Endothelial cell (in vitro differentiated cells): ENCODE measurements at regions not wholly inside any gene's neighbourhood (a gene's known extent, or its start where the extent isn't known, plus 50 kb on each side); places are given as distances from the start of the nearest gene placed in this dataset.

Source experiments
- DNase-seq: peaks from one replicate; pipeline ENCODE4 v3.0.0; 2021; ENCODE audit warnings: low spot score
- H3K27ac Mint-ChIP-seq: one replicate; pipeline ENCODE4 v1.8.0; 2021; ENCODE audit warnings: mixed read lengths, inconsistent platforms; ENCODE audit not compliant: unreplicated experiment
- H3K27me3 Mint-ChIP-seq: one replicate; pipeline ENCODE4 v1.8.0; 2021; ENCODE audit warnings: mild to moderate bottlenecking, moderate library complexity, mixed read lengths, inconsistent platforms; ENCODE audit not compliant: unreplicated experiment
- H3K36me3 Mint-ChIP-seq: one replicate; pipeline ENCODE4 v1.8.0; 2021; ENCODE audit warnings: mild to moderate bottlenecking, low read depth, mixed read lengths, inconsistent platforms; ENCODE audit not compliant: unreplicated experiment
- H3K4me1 Mint-ChIP-seq: one replicate; pipeline ENCODE4 v1.8.0; 2021; ENCODE audit warnings: mild to moderate bottlenecking, mixed read lengths, inconsistent platforms; ENCODE audit not compliant: unreplicated experiment
- H3K4me3 Mint-ChIP-seq: one replicate; pipeline ENCODE4 v1.8.0; 2021; ENCODE audit warnings: mild to moderate bottlenecking, mixed read lengths, inconsistent platforms; ENCODE audit not compliant: unreplicated experiment
- H3K9me3 Mint-ChIP-seq: one replicate; pipeline ENCODE4 v1.8.0; 2021; ENCODE audit warnings: mixed read lengths, inconsistent platforms; ENCODE audit not compliant: unreplicated experiment
- TF ChIP-seq, protein P1 (sequence below): fragments of 200-600 bp; sonication (generic); IDR thresholded peaks from one replicate; pipeline ENCODE4 v1.5.0; 2021; ENCODE audit warnings: antibody characterized with exemption; ENCODE audit not compliant: unreplicated experiment

- Mint-ChIP-seq H3K36me3 (no peaks in the 10 kb centered on the region), H3K27me3 (no peaks in the 10 kb centered on the region), H3K4me1 (peaks cover 4% of the 10 kb centered on the region), H3K27ac (no peak overlapping the region), H3K9me3 (peaks cover 1% of the 10 kb centered on the region), H3K4me3 (no peak overlapping the region)
- DNase-seq: no peak
- TF ChIP-seq, protein P1, sequence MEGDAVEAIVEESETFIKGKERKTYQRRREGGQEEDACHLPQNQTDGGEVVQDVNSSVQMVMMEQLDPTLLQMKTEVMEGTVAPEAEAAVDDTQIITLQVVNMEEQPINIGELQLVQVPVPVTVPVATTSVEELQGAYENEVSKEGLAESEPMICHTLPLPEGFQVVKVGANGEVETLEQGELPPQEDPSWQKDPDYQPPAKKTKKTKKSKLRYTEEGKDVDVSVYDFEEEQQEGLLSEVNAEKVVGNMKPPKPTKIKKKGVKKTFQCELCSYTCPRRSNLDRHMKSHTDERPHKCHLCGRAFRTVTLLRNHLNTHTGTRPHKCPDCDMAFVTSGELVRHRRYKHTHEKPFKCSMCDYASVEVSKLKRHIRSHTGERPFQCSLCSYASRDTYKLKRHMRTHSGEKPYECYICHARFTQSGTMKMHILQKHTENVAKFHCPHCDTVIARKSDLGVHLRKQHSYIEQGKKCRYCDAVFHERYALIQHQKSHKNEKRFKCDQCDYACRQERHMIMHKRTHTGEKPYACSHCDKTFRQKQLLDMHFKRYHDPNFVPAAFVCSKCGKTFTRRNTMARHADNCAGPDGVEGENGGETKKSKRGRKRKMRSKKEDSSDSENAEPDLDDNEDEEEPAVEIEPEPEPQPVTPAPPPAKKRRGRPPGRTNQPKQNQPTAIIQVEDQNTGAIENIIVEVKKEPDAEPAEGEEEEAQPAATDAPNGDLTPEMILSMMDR: no peak
These were observed 277.0 kb downstream of the CDH2 start for GRCh38 chr18:27899893-27900292.

- TF ChIP-seq, protein P1: no peak
- Mint-ChIP-seq H3K4me3 (no peak overlapping the region), H3K27ac (no peak overlapping the region), H3K27me3 (no peaks in the 10 kb centered on the region), H3K36me3 (no peaks in the 10 kb centered on the region), H3K9me3 (no peaks in the 10 kb centered on the region), H3K4me1 (no peaks in the 10 kb centered on the region)
- no peak for DNase-seq
These were observed 282.2 kb downstream of the CDH2 start for GRCh38 chr18:27894746-27895145.

- no peaks in the 10 kb centered on the region for H3K4me1 Mint-ChIP-seq
- TF ChIP-seq, protein P1: no peak
- no peak overlapping the region for H3K4me3 Mint-ChIP-seq
- no peak overlapping the region for H3K27ac Mint-ChIP-seq
- no peaks in the 10 kb centered on the region for H3K9me3 Mint-ChIP-seq
- H3K27me3 Mint-ChIP-seq: no peaks in the 10 kb centered on the region
- DNase-seq: no peak
- no peaks in the 10 kb centered on the region for H3K36me3 Mint-ChIP-seq
These were observed 289.0 kb downstream of the CDH2 start for GRCh38 chr18:27887711-27888495.

DNA sequence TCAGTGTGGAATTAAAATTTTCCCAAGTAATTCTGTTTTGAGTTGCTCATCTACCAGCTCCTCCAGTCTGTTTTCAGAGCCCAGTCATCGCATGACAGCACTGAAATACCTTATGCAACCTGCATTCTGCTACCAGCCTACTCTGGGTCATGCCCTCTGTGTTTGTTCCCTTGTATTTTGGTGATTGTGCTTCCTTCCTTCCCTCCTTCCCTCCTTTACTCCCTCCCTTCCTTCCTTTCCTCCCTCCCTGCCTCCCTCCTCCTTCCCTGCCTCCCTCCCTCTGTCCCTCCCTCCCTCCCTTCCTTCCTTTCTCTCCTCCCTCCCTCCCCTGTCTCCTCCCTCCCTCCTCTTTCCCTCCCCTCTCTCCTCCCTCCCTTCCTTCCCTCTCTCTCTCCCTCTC lies 289.6 kb downstream of the CDH2 start:
- TF ChIP-seq, protein P1: no peak
- no peak for DNase-seq
- Mint-ChIP-seq H3K4me3 (no peak overlapping the region), H3K27ac (no peak overlapping the region), H3K27me3 (no peaks in the 10 kb centered on the region), H3K36me3 (no peaks in the 10 kb centered on the region), H3K4me1 (no peaks in the 10 kb centered on the region), H3K9me3 (no peaks in the 10 kb centered on the region)

GRCh38 chr18:27879540-27879939 lies 297.4 kb downstream of the CDH2 start:
- H3K27me3 Mint-ChIP-seq: no peaks in the 10 kb centered on the region
- no peaks in the 10 kb centered on the region for H3K36me3 Mint-ChIP-seq
- no peak overlapping the region for H3K27ac Mint-ChIP-seq
- TF ChIP-seq, protein P1: no peak
- H3K9me3 Mint-ChIP-seq: no peaks in the 10 kb centered on the region
- DNase-seq: no peak
- H3K4me1 Mint-ChIP-seq: no peaks in the 10 kb centered on the region
- H3K4me3 Mint-ChIP-seq: no peak overlapping the region
